Panc1 (cell line): ENCODE measurements at regions not wholly inside any gene's neighbourhood (a gene's known extent, or its start where the extent isn't known, plus 50 kb on each side); places are given as distances from the start of the nearest gene placed in this dataset.

Experiments
- POLR2AphosphoS5 ChIP-seq: IDR thresholded peaks from 2 replicates; pipeline ENCODE4 v1.6.1; 2012; ENCODE audit warnings: mild to moderate bottlenecking, low read depth, low read length, moderate library complexity
- REST ChIP-seq, 2 experiments: IDR thresholded peaks; 2 replicates each; pipeline ENCODE4 v1.6.1; 2011 to 2012; ENCODE audit warnings: low read depth in 2 of 2, control low read depth in 1 of 2, low read length in 1 of 2, mild to moderate bottlenecking in 1 of 2, moderate library complexity in 1 of 2; ENCODE audit not compliant: insufficient read depth in 1 of 2
- TCF7L2 ChIP-seq: IDR thresholded peaks from 2 replicates; pipeline ENCODE4 v1.6.1; 2011; ENCODE audit warnings: mild to moderate bottlenecking, low read depth, low read length, inconsistent platforms
- TF ChIP-seq, protein P1 (sequence below): fragments of 450-650 bp; IDR thresholded peaks from 2 replicates; pipeline ENCODE4 v1.5.1; 2017; ENCODE audit warnings: mild to moderate bottlenecking

- TF ChIP-seq, protein P1, sequence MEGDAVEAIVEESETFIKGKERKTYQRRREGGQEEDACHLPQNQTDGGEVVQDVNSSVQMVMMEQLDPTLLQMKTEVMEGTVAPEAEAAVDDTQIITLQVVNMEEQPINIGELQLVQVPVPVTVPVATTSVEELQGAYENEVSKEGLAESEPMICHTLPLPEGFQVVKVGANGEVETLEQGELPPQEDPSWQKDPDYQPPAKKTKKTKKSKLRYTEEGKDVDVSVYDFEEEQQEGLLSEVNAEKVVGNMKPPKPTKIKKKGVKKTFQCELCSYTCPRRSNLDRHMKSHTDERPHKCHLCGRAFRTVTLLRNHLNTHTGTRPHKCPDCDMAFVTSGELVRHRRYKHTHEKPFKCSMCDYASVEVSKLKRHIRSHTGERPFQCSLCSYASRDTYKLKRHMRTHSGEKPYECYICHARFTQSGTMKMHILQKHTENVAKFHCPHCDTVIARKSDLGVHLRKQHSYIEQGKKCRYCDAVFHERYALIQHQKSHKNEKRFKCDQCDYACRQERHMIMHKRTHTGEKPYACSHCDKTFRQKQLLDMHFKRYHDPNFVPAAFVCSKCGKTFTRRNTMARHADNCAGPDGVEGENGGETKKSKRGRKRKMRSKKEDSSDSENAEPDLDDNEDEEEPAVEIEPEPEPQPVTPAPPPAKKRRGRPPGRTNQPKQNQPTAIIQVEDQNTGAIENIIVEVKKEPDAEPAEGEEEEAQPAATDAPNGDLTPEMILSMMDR: no peak
- no peak for TF ChIP-seq POLR2AphosphoS5
- TF ChIP-seq REST (IDR thresholded peaks at IDR 0.05; ENCODE audit: insufficient read depth in 1 of 2, low read depth in 2 of 2, low read length in 1 of 2): no peak
- no peak for TF ChIP-seq TCF7L2
Observed at GRCh38 chrX:42686706-42687105, 91.3 kb downstream of the PPP1R2C start.
